Kidney (tissue), 13 donors: ENCODE measurements at regions not wholly inside any gene's neighbourhood (a gene's known extent, or its start where the extent isn't known, plus 50 kb on each side); places are given as distances from the start of the nearest gene placed in this dataset.

Experiments used
- DNase-seq, 5 donors: peaks; one replicate each; pipeline ENCODE4 v3.0.0-alpha.2; 2013 to 2020
- FAIRE-seq: peaks from 2 replicates; lab custom pipeline; 2012; peaks lifted over from hg19 to GRCh38; lab: Jason Lieb, UNC
- H3K27ac ChIP-seq, 2 donors: one replicate each; pipeline ENCODE4 v1.7.0; 2013; ENCODE audit warnings: low read depth in 2 of 2, low read length in 2 of 2, inconsistent platforms in 1 of 2
- H3K27me3 ChIP-seq: one replicate; pipeline ENCODE4 v1.7.1; 2013; ENCODE audit warnings: low read length, inconsistent platforms; ENCODE audit not compliant: control insufficient read depth, insufficient read depth
- H3K36me3 ChIP-seq, 3 donors: one replicate each; pipeline versions ENCODE4 v1.7.0 to v1.7.1; 2013; ENCODE audit warnings: low read length in 3 of 3, control low read depth in 1 of 3, inconsistent platforms in 1 of 3; ENCODE audit not compliant: insufficient read depth in 3 of 3, control insufficient read depth in 2 of 3
- H3K4me1 ChIP-seq, 3 donors: one replicate each; pipeline versions ENCODE4 v1.7.0 to v1.7.1; 2013; ENCODE audit warnings: low read length in 3 of 3, inconsistent platforms in 1 of 3, low read depth in 1 of 3; ENCODE audit not compliant: control insufficient read depth in 2 of 3, insufficient read depth in 2 of 3
- H3K4me3 ChIP-seq, 3 donors: one replicate each; pipeline versions ENCODE4 v1.7.0 to v1.8.1; 2013; ENCODE audit warnings: low read length in 3 of 3, control low read depth in 1 of 3, inconsistent platforms in 1 of 3
- H3K9ac ChIP-seq, 3 donors: one replicate each; pipeline versions ENCODE4 v1.7.0 to v1.7.1; 2013; ENCODE audit warnings: low read length in 3 of 3, control low read depth in 1 of 3, inconsistent platforms in 1 of 3
- H3K9me3 ChIP-seq, 3 donors: one replicate each; pipeline versions ENCODE4 v1.7.0 to v1.7.1; 2013; ENCODE audit warnings: low read length in 3 of 3, control low read depth in 1 of 3, inconsistent platforms in 1 of 3; ENCODE audit not compliant: control insufficient read depth in 2 of 3, insufficient read depth in 1 of 3
- intact Hi-C: fragments of 100-400 bp; cut with DNase I; formaldehyde crosslinking; loops from one replicate; pipeline ENCODE4 v1.11.1; 2022
- TF ChIP-seq, protein P1 (sequence below): IDR thresholded peaks from 3 replicates; pipeline ENCODE4 v1.5.1; 2012; ENCODE audit warnings: mild to moderate bottlenecking, moderate library complexity, borderline replicate concordance; ENCODE audit not compliant: insufficient read depth; ENCODE audit errors: extremely low read depth
- donor health status: control.
- donor health status: control.
- donor health status: control.
- donor health status: control.
- donor health status: control.
- donor health status: DM: yes; HTN: yes; CAD: no.
- donor health status: Normal renal cell carcinoma (clear cell type).

DNA sequence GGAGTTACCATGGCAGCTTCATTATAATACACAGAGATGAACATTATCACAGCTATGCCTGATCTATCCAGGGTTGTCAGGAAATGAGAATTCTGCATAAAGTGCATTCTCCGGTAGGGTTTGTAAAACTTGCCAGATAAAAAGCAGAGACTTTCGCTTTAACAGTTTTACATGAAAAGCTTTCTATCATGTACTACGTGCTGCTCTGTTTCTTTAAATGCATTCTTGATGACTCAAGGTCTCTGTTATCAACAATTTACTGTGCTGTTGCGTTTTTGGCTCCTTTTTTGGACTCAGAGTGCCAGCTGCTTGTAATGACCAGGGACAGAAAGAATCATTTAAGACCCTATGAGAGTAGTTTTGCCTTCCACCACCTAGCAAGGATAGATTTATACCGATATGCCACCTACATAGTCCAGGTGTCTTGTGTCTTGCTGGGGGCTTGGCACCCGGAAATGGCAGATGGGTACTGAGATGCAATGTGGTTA, 371.2 kb downstream of the BTG1 start:
- no peaks in the 10 kb centered on the region for H3K4me1 ChIP-seq
- peak in 3 of 5 donors; percentile 24 to 56 (median 48) for DNase-seq
- no peak for FAIRE-seq
- no peak overlapping the region for H3K9ac ChIP-seq
- H3K36me3 ChIP-seq: no peaks in the 10 kb centered on the region
- TF ChIP-seq, protein P1, sequence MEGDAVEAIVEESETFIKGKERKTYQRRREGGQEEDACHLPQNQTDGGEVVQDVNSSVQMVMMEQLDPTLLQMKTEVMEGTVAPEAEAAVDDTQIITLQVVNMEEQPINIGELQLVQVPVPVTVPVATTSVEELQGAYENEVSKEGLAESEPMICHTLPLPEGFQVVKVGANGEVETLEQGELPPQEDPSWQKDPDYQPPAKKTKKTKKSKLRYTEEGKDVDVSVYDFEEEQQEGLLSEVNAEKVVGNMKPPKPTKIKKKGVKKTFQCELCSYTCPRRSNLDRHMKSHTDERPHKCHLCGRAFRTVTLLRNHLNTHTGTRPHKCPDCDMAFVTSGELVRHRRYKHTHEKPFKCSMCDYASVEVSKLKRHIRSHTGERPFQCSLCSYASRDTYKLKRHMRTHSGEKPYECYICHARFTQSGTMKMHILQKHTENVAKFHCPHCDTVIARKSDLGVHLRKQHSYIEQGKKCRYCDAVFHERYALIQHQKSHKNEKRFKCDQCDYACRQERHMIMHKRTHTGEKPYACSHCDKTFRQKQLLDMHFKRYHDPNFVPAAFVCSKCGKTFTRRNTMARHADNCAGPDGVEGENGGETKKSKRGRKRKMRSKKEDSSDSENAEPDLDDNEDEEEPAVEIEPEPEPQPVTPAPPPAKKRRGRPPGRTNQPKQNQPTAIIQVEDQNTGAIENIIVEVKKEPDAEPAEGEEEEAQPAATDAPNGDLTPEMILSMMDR: no peak
- H3K4me3 ChIP-seq: no peak overlapping the region
- no peaks in the 10 kb centered on the region for H3K9me3 ChIP-seq
- no peak overlapping the region for H3K27ac ChIP-seq
- no peaks in the 10 kb centered on the region for H3K27me3 ChIP-seq
- intact Hi-C loops: no loop called here

DNA sequence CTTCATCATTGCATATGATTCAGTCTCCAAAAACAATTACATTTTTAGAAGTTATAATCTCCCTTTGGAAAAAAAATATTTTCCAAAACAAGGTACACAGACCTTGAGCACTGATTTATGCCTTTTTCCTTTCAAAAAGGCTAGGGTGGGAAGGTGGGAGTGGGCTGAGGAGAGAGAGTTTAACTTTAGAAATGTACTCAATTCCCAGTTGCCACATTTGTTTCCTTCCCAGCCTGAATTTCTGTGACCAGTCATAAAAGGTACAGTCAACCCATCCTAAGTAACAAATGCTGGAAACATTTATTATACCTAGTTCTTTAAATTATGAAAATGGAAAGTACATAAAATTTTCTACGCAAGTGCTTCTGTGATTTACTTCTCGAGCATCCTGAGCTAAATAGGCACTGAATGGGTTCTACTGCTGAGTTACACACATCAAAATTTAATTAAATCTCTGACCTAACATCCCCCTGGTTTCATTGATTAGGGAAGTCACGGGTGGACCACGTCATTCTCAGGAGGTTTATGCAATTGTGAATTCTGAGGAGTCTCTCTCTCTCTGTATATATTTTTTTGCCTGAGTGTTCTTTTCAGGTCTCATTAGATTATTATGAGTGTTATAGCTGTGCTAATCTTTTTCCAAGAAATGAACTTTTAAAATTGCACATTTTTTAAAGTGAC, 371.8 kb downstream of the BTG1 start:
- intact Hi-C loops: no loop called here
- H3K27me3 ChIP-seq: no peaks in the 10 kb centered on the region

DNA sequence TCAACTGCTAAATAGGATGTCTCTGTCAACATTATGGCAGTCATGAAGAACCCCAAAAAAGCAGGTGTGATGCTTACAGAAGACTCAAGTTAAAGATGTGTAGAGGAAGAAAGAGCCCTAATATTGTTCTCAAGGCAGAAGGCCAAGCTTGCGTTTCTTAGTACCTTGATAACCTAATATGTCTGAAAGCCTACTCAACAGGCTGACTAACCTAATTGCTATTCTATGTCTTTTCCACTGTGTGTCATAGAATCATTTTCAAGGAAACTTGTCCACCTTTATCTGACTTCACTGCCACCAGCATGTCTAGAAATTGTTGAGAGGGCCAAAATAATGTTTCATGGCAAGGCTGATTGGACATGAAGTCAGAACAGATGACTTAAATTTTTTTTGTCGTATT, 373.2 kb downstream of the BTG1 start:
- no peaks in the 10 kb centered on the region for H3K36me3 ChIP-seq
- H3K4me3 ChIP-seq: no peak overlapping the region
- no peak for FAIRE-seq
- no peaks in the 10 kb centered on the region for H3K9me3 ChIP-seq
- TF ChIP-seq, protein P1: no peak
- H3K27me3 ChIP-seq: no peaks in the 10 kb centered on the region
- H3K27ac ChIP-seq: no peak overlapping the region
- H3K9ac ChIP-seq: no peak overlapping the region
- DNase-seq: no peak
- H3K4me1 ChIP-seq: no peaks in the 10 kb centered on the region
- intact Hi-C loops: no loop called here

More for the DNA sequence above, 371.8 kb downstream of the BTG1 start:
- Histone ChIP-seq H3K4me1 (no peaks in the 10 kb centered on the region), H3K36me3 (no peaks in the 10 kb centered on the region), H3K4me3 (no peak overlapping the region), H3K9ac (no peak overlapping the region), H3K27ac (no peak overlapping the region), H3K9me3 (no peaks in the 10 kb centered on the region)
- FAIRE-seq: no peak
- TF ChIP-seq, protein P1: no peak
- no peak for DNase-seq

DNA sequence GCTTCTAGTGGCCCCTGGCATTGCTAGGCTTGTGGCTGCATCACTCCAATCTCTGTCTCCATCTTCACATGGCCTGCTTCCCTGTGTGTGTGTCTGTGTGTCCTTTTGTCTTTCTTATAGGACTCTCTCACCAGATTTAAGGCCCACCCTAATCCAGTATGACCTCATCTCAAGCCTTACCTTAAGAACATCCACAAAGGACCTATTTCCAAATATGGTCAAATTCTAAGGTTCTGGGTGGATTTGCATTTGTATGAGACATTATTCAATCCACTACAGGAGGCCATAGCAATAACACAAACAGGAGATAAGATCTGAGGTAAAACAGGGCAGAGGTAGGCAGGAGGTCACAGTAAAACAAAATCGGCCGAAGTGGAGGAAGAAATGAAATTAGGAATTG, 375.9 kb downstream of the BTG1 start:
- H3K4me3 ChIP-seq: no peak overlapping the region
- FAIRE-seq: no peak

More for the DNA sequence above, 375.9 kb downstream of the BTG1 start:
- H3K9me3 ChIP-seq: no peaks in the 10 kb centered on the region
- TF ChIP-seq, protein P1: no peak
- no peak overlapping the region for H3K9ac ChIP-seq
- no peaks in the 10 kb centered on the region for H3K36me3 ChIP-seq
- intact Hi-C loops: no loop called here
- no peaks in the 10 kb centered on the region for H3K27me3 ChIP-seq
- no peak overlapping the region for H3K27ac ChIP-seq
- no peaks in the 10 kb centered on the region for H3K4me1 ChIP-seq
- DNase-seq: no peak
